ENCODE measurements at regions not wholly inside any gene's neighbourhood (a gene's known extent, or its start where the extent isn't known, plus 50 kb on each side); places are given as distances from the start of the nearest gene placed in this dataset.

- TF ChIP-seq EP300 (IDR thresholded peaks at IDR 0.05) (no peak), CTCF (IDR thresholded peaks at IDR 0.05) (no peak)
Measured at GRCh38 chr2:19569300-19569791, 210.9 kb upstream of the OSR1 start.
